ENCODE measurements at regions not wholly inside any gene's neighbourhood (a gene's known extent, or its start where the extent isn't known, plus 50 kb on each side); places are given as distances from the start of the nearest gene placed in this dataset.

DNA sequence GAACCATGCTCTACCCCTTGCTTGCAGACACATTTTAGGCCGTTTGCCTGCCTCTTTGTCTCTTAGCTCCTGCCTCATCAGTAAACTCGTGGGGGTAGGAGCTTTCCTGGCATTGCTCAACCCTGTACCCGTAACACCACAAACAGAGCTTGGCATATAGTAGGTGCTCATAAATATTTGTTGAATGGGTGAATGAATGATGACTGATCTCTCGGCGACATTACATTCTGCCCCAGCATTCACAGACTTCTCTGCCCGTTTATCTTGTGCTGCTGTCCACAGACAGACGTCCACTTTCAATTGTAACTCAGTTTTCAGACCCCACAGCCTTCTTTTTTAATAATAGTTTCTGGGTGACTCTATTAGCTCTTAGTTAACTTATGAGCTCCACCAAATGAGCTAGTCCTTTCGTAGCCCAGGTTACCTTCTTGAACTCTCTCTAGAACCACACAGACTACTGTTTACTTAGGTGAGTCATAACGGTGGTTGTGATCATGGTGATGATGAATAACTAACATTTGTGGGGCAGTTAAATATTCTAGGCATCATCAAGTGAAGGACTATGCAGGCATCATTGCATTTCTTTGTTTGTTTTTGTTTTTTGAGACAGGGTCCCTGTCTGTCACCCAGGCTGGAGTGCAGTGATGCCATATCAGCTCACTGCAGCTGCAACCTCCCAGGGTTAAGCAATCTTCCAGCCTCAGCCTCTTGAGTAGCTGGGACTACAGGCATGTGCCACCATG is 188.4 kb downstream of the ADAMTS15 start:
- TF ChIP-seq POLR2A (IDR thresholded peaks at IDR 0.05): no peak
- TF ChIP-seq, protein P1, sequence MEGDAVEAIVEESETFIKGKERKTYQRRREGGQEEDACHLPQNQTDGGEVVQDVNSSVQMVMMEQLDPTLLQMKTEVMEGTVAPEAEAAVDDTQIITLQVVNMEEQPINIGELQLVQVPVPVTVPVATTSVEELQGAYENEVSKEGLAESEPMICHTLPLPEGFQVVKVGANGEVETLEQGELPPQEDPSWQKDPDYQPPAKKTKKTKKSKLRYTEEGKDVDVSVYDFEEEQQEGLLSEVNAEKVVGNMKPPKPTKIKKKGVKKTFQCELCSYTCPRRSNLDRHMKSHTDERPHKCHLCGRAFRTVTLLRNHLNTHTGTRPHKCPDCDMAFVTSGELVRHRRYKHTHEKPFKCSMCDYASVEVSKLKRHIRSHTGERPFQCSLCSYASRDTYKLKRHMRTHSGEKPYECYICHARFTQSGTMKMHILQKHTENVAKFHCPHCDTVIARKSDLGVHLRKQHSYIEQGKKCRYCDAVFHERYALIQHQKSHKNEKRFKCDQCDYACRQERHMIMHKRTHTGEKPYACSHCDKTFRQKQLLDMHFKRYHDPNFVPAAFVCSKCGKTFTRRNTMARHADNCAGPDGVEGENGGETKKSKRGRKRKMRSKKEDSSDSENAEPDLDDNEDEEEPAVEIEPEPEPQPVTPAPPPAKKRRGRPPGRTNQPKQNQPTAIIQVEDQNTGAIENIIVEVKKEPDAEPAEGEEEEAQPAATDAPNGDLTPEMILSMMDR (IDR thresholded peaks at IDR 0.05): no peak
